Activated CD4-positive, CD25-positive, alpha-beta regulatory T cell treated with anti-CD3 and anti-CD28 coated beads, Interleukin-2, amount 50 U/mL, for 72 hours (primary cell): ENCODE measurements at regions not wholly inside any gene's neighbourhood (a gene's known extent, or its start where the extent isn't known, plus 50 kb on each side); places are given as distances from the start of the nearest gene placed in this dataset.
"Not testable (repeated sequence)": the region's sequence is repeated elsewhere in the genome, so short reads cannot be mapped to it uniquely, and the experiment has no call there.

ENCODE experiments used
- DNase-seq: peaks from one replicate; pipeline ENCODE4 v3.0.0; 2021

DNA sequence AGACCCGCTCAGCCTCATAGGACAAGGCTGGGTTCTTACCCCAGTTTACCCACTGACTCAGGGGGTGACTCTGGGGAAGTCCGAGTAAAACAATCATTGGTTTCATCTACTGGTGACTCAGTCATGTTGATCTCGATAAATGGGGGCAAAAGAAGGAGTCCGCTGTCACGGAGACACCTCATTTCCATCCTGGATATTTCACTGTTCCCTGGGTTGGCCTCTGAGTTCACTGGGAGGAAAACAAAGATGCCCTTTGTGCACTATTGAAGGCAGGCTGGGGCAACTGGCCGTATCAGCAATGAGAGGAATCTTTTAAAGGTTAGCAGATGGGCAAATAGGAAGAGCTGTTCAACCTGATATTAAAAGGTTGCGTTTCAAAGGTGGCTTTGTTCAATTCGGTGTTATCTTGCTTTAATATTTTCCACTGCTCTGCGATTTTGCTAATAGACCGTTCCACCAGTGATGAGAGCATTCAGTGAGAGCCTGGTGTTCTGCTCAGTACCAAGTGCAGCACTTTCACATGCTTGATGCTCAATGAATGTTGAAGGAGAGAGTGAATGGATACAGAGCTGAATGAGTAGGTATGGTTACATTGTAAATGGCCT is 110.2 kb upstream of the EGFLAM start:
- no peak for DNase-seq

DNA sequence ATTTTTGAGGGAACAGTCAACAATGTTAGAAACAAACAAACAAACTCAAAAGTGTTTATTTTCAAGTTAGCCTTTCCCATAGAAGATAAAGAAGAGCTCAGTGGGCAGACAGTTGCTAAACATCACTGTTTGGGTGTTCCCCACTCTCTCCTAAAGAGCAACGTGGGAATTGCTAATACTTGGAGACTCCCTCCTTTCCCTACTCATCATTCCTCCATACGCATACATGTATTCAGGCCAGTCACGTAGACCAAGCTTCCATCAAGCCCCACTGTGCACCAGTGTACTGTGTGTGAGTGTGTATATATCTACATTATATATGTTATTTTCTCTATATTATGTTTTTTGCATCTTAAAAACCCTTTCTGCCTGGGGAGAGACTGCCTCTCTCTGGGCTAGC is 115.0 kb upstream of the EGFLAM start:
- DNase-seq, result no peak

- no peak for DNase-seq
Measured at GRCh38 chr5:38141665-38142064, 116.7 kb upstream of the EGFLAM start.

DNA sequence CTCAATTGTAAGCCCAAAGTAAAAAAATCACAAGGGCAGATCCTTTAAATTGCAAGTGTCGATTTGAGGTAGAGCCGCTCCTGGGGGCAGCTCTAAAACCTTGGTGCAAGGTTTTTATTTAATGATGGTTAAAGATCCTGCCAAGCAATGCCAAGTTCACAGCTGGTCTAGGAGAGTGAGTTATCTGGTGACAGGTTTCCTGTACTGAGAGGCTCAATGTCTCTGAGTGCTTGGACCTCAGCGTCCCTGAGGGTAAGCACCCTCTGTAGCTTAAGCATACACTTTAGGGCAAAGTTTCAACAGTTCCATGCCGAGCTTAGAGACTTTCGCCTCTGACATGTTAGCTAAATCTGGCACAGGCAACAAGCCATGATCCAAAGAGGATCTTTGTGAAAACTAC is 119.8 kb upstream of the EGFLAM start:
- no peak for DNase-seq

- DNase-seq, result no peak
Measured at GRCh38 chr5:38135486-38136039, 122.8 kb upstream of the EGFLAM start.

GRCh38 chr5:38134810-38135209 is 123.5 kb upstream of the EGFLAM start:
- no peak for DNase-seq

- DNase-seq, result not testable (repeated sequence)
Measured at GRCh38 chr5:38134294-38134693, 124.1 kb upstream of the EGFLAM start.

DNA sequence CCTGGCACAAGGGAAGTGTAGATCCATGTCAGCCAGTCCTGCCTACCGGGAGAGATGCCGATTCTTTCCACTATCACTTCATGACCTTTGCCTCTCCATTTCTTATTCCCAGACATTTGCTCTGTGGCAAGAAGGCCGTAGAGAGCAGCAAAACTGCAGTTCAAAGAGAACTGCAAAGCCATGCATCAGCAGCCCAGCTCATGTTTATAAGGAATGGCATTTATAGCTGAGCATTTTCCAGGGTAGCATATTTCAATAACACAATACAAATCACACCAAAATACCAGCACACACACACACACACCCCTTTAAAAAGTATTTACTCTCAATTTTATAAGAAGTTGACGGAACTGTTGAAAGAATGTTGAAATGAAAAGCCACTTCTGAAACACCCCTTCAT is 126.7 kb upstream of the EGFLAM start:
- DNase-seq, result no peak

DNA sequence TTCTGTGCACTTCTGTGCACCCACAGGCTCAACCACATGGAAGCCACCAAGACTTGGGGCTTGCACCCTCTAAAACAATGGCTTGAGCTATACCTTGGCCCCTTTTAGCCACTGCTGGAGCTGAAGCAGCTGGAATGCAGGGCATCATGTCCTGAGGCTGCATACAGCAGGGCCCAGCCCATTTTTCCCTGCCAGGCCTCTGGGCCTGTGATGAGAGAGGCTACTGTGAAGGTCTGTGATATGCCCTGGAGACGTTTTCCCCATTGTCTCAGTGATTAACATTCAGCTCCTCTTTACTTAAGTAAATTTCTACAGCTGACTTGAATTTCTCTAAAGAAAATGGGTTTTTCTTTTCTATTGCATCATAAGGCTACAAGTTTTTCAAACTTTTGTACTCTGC is 134.0 kb upstream of the EGFLAM start:
- DNase-seq, result no peak

- DNase-seq, result no peak
Measured at GRCh38 chr5:38121420-38121819, 136.9 kb upstream of the EGFLAM start.

DNA sequence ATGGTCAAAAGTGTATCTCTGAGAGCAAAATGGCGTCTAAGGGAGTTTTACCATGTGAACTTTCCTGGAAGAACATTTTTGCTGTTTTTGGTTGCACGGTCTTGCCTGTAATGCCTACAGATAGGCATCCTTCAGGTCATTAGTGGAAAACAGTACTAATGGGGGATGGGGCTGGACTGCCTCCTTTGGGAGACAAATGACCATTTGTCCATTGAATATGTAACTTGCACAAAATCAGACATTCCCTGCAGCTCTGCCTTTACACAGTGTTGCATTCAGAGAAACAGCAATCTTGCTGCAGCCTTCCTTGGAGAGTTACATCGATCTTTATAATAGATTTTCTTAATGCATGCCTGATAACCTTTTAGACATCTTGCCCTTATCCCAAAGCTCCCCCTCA is 138.5 kb upstream of the EGFLAM start:
- DNase-seq, result no peak

- no peak for DNase-seq
Measured at GRCh38 chr5:38117784-38118479, 140.4 kb upstream of the EGFLAM start.

DNA sequence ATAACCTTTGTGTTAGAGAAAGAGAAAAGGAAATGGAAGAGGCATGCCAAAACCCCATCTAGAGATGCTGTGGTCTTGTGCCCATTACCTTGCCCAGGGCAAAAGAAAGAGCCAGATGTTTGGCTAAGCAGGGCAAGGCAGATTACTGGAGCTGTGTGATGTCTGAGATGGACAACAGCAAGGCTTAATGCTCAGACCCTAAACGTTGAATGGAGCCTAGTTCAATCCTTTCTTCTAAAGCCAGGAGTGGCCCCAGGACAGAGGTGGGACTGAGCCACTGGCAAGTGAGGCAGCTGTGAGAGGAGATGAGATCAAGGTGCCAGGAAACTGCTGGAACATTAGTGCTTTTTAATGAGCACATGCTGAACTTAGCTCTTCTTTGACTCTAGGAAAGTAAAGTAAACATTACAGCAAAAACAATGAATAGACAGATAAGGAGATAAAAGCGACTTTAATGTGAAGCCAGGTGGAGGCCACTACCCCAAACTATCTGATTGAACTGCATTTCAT is 143.0 kb upstream of the EGFLAM start:
- no peak for DNase-seq

GRCh38 chr5:38113880-38114279 is 144.5 kb upstream of the EGFLAM start:
- no peak for DNase-seq

DNA sequence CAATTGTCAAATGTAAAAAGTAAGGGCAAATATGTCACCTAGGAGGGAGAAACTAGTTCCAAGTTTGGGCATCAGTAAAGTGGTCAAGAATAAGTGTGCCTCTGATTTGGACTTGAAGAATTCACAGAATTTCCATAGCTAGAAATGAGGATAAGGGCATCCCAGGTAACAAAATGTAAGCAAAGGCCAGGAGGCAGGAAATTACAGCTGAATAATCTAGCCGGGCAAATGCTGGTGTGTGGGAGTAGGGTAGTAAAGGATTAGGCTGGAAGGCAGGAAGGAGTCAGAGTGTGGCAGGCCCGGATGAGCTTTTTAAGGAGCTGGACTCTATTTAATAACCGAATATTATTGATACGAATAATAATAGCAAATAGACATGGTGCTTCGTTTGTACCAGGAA is 144.9 kb upstream of the EGFLAM start:
- no peak for DNase-seq

DNA sequence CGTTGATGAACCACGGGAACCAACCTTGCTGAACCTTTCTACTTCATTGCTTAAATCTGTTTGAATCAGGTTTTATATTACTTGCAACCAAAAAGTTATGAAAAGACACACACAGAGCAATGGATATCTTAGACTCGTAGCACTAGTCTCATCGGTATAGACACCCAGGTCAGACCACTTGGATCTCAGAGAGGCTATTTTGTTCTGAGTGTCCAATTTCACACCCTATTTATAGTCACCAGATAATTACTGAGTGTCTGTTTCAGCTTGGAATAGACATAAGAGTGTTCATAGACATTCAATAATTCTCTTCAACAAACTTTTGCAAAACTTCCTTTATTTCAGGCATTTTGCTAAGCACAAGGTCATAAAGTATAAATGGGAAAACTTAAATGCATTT is 145.4 kb upstream of the EGFLAM start:
- DNase-seq, result no peak

- DNase-seq, result no peak
Measured at GRCh38 chr5:38110130-38110529, 148.2 kb upstream of the EGFLAM start.

DNA sequence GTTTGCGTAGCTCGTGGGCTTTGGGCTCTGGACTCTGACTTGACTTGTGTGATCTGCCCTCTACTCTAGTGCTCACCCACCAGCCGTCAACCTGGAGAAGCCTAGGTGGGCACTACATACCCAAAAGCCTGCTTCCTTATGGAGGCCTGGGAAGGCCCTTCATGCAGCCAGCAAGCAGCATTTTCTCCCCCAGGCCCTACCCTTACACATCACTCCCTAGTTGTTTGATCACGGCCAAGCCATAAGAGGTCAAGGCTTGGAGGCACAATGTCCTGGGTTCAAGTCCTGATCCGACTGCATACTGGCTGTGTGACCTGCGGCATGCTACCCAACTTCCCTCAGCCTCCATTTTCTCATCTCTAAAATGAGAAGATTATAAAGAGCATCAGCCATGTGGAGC is 151.3 kb upstream of the EGFLAM start:
- DNase-seq, result no peak

- no peak for DNase-seq
Measured at GRCh38 chr5:38105801-38106200, 152.6 kb upstream of the EGFLAM start.

GRCh38 chr5:38105231-38105570 is 153.2 kb upstream of the EGFLAM start:
- DNase-seq, result no peak

DNA sequence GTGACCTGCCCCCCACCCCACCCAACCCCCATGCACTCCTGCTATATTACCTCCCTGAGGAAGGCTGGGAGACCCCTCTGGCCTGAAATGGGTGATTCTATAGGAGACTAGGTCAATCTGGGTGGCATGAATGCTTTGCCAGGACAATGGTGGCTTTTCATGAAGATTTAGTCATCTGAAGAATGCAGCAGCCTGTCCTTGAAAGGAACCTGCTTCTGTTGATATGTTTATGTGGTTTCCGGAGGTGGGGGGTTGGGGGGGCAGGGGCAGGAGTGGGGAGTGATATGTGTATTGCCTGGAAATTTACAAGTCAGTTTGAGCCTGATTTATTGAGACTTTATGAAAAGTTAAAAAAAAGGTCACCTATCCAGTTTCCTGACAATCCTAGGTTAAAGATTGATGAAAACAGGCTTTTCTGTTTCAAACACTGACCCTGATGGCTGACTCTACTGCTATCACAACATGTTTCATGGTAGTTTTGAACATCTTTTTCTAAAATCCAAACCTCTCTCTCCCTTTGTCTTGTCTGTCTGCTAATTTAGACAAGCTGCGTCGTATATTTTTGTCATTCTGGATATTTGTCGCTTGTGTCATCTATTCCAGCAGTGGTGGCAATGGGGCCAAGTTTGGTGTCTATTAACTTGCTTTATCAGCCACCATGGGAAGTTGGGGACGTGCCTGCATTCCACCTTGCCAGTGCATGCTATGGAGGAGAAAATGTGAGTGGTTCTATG is 153.7 kb upstream of the EGFLAM start:
- no peak for DNase-seq

DNA sequence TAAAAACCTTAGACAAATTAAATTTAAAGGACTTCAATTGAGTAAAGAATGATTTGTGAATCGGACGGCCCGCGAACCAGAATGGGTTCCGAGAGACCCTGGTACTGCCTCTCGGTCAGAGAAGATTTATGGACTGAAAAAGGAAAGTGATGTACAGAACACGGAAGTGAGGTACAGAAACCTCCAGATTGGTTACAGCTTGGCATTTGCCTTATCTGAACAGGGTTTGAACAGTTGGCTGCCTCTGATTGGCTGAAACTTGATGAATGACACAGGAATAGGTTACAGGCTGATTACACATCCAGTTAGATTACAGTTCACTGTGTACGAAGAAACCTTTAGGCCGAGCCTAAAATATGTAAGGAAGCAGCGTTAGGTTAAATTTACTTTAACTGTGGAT is 156.5 kb upstream of the EGFLAM start:
- no peak for DNase-seq

GRCh38 chr5:38099205-38100168 is 158.9 kb upstream of the EGFLAM start:
- DNase-seq, result no peak
